ENCODE measurements at regions not wholly inside any gene's neighbourhood (a gene's known extent, or its start where the extent isn't known, plus 50 kb on each side); places are given as distances from the start of the nearest gene placed in this dataset.

GRCh38 chr3:139286825-139287224, 57.0 kb upstream of the MRPS22 start:
- H3K27ac ChIP-seq (replicated peaks), result no peak overlapping the region
- peak; percentile 53 for DNase-seq
- H3K4me1 ChIP-seq, result peaks cover 40% of the 10 kb centered on the region
- no peak overlapping the region for H3K4me3 ChIP-seq
- TF ChIP-seq CTCF (IDR thresholded peaks at IDR 0.05; ENCODE audit: borderline replicate concordance), result no peak
- H3K9me3 ChIP-seq (replicated peaks), result no peaks in the 10 kb centered on the region
- H3K27me3 ChIP-seq (ENCODE audit: low read depth), result no peaks in the 10 kb centered on the region
- H3K36me3 ChIP-seq, result no peaks in the 10 kb centered on the region
- intact Hi-C loops (cut with micrococcal nuclease), result no loop called here

- Histone ChIP-seq H3K4me1 (peaks cover 35% of the 10 kb centered on the region), H3K27ac (replicated peaks) (no peak overlapping the region), H3K9me3 (replicated peaks) (no peaks in the 10 kb centered on the region), H3K4me3 (no peak overlapping the region), H3K36me3 (no peaks in the 10 kb centered on the region), H3K27me3 (ENCODE audit: low read depth) (no peaks in the 10 kb centered on the region)
- no peak for TF ChIP-seq CTCF (IDR thresholded peaks at IDR 0.05; ENCODE audit: borderline replicate concordance)
- no peak for DNase-seq
- intact Hi-C loops (cut with micrococcal nuclease), result no loop called here
These were observed 56.3 kb upstream of the MRPS22 start for GRCh38 chr3:139287557-139287956.

- Histone ChIP-seq H3K4me1 (peaks cover 35% of the 10 kb centered on the region), H3K4me3 (no peak overlapping the region), H3K27me3 (ENCODE audit: low read depth) (no peaks in the 10 kb centered on the region), H3K36me3 (no peaks in the 10 kb centered on the region), H3K27ac (replicated peaks) (peak overlapping the region; percentile 56), H3K9me3 (replicated peaks) (no peaks in the 10 kb centered on the region)
- peak; percentile 48 for DNase-seq
- TF ChIP-seq CTCF (IDR thresholded peaks at IDR 0.05; ENCODE audit: borderline replicate concordance), result no peak
- intact Hi-C loops (cut with micrococcal nuclease), result no loop called here
These were observed 55.5 kb upstream of the MRPS22 start for GRCh38 chr3:139288266-139288821.

- Histone ChIP-seq H3K4me1 (peaks cover 38% of the 10 kb centered on the region), H3K36me3 (no peaks in the 10 kb centered on the region), H3K27me3 (ENCODE audit: low read depth) (no peaks in the 10 kb centered on the region), H3K4me3 (no peak overlapping the region), H3K9me3 (replicated peaks) (no peaks in the 10 kb centered on the region), H3K27ac (replicated peaks) (no peak overlapping the region)
- intact Hi-C loops (cut with micrococcal nuclease), result no loop called here
- TF ChIP-seq CTCF (IDR thresholded peaks at IDR 0.05; ENCODE audit: borderline replicate concordance), result no peak
- DNase-seq, result no peak
These were observed 53.8 kb upstream of the MRPS22 start for GRCh38 chr3:139289860-139290524.

- no peak for DNase-seq
- Histone ChIP-seq H3K4me3 (no peak overlapping the region), H3K9me3 (replicated peaks) (no peaks in the 10 kb centered on the region), H3K4me1 (peaks cover 43% of the 10 kb centered on the region), H3K27ac (replicated peaks) (no peak overlapping the region), H3K36me3 (no peaks in the 10 kb centered on the region), H3K27me3 (ENCODE audit: low read depth) (no peaks in the 10 kb centered on the region)
- no peak for TF ChIP-seq CTCF (IDR thresholded peaks at IDR 0.05; ENCODE audit: borderline replicate concordance)
- intact Hi-C loops (cut with micrococcal nuclease), result no loop called here
These were observed 52.4 kb upstream of the MRPS22 start for GRCh38 chr3:139291276-139292051.
